H1 (cell line): ENCODE measurements at regions not wholly inside any gene's neighbourhood (a gene's known extent, or its start where the extent isn't known, plus 50 kb on each side); places are given as distances from the start of the nearest gene placed in this dataset.

Experiments used
- CBX8 ChIP-seq: fragments of 300-800, 300-1000 bp; sonication (generic); IDR thresholded peaks from 2 replicates; pipeline ENCODE4 v1.7.1; 2016; ENCODE audit warnings: low read depth, low read length, borderline replicate concordance
- EZH2 ChIP-seq: fragments of 200-600 bp; sonication (generic); IDR thresholded peaks from 2 replicates; pipeline ENCODE4 v1.7.1; 2012; ENCODE audit warnings: low read depth, mild to moderate bottlenecking, moderate library complexity, low read length, inconsistent platforms; ENCODE audit not compliant: severe bottlenecking
- GTF2F1 ChIP-seq: IDR thresholded peaks from 2 replicates; pipeline ENCODE4 v1.6.1; 2012; ENCODE audit warnings: low read depth, low read length, improper control_type of control experiment, borderline replicate concordance
- JUND ChIP-seq: IDR thresholded peaks from 2 replicates; pipeline ENCODE4 v1.6.1; 2011; ENCODE audit warnings: mild to moderate bottlenecking, improper control_type of control experiment, low read length
- KDM5A ChIP-seq: fragments of 200-600 bp; IDR thresholded peaks from 2 replicates; pipeline ENCODE4 v1.7.1; 2012; ENCODE audit warnings: mild to moderate bottlenecking, low read length, inconsistent platforms, mixed read lengths
- MAFK ChIP-seq: IDR thresholded peaks from 2 replicates; pipeline ENCODE4 v1.6.1; 2012; ENCODE audit warnings: low read depth, mild to moderate bottlenecking, improper control_type of control experiment, low read length
- NANOG ChIP-seq: IDR thresholded peaks from 2 replicates; pipeline ENCODE4 v1.6.1; 2011; ENCODE audit warnings: low read length, low read depth, mild to moderate bottlenecking, inconsistent platforms; ENCODE audit not compliant: insufficient read depth, poor library complexity, severe bottlenecking
- SIN3A ChIP-seq, 2 experiments: IDR thresholded peaks in 1 of 2; conservative IDR thresholded peaks in 1 of 2; 2 replicates each; pipeline ENCODE4 v1.6.1; 2011 to 2012; ENCODE audit warnings: low read length in 2 of 2, improper control_type of control experiment in 1 of 2, low read depth in 1 of 2, mild to moderate bottlenecking in 1 of 2
- SP2 ChIP-seq: IDR thresholded peaks from 2 replicates; pipeline ENCODE4 v1.6.1; 2012; ENCODE audit warnings: mild to moderate bottlenecking, low read length, inconsistent platforms
- TF ChIP-seq, protein P1 (sequence below), 3 experiments: IDR thresholded peaks; 1 replicate in 2 of 3; 2 replicates in 1 of 3; pipeline versions ENCODE4 v1.5.1 to v1.6.1; 2011; ENCODE audit warnings: low read length in 3 of 3, mild to moderate bottlenecking in 3 of 3, inconsistent platforms in 2 of 3, low read depth in 1 of 3, moderate library complexity in 1 of 3; ENCODE audit not compliant: insufficient read depth in 1 of 3; ENCODE audit errors: control extremely low read depth in 1 of 3
- TF ChIP-seq, protein P2 (sequence below): fragments of 300-600 bp; sonication (generic); IDR thresholded peaks from 2 replicates; pipeline ENCODE4 v1.7.1; 2012; ENCODE audit warnings: low read length, moderate library complexity, mild to moderate bottlenecking, inconsistent platforms; ENCODE audit not compliant: insufficient replicate concordance

DNA sequence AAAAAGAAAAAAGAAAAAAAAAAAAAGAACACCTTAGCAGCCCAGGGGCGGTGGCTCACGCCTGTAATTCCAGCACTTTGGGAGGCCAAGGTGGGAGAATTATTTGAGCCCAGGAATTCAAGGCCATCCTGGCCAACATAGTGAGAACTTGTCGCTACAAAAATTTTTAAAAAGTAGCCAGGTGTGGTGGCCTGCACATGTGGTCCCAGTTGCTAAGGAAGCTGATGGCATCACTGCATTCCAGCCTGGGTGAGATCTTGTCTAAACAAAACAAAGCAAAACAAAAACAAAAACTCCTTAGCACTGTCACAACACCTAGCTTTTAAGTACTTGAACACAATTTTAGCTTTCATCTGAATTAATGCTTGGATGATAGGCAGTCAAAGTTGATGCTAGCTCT lies 86.3 kb upstream of the MKLN1 start:
- TF ChIP-seq SIN3A (conservative IDR thresholded peaks at IDR 0.05 in 1 of 2, IDR thresholded peaks at IDR 0.05 in 1 of 2; ENCODE audit: low read depth in 1 of 2, low read length in 2 of 2): no peak
- TF ChIP-seq NANOG: no peak
- TF ChIP-seq, protein P1, sequence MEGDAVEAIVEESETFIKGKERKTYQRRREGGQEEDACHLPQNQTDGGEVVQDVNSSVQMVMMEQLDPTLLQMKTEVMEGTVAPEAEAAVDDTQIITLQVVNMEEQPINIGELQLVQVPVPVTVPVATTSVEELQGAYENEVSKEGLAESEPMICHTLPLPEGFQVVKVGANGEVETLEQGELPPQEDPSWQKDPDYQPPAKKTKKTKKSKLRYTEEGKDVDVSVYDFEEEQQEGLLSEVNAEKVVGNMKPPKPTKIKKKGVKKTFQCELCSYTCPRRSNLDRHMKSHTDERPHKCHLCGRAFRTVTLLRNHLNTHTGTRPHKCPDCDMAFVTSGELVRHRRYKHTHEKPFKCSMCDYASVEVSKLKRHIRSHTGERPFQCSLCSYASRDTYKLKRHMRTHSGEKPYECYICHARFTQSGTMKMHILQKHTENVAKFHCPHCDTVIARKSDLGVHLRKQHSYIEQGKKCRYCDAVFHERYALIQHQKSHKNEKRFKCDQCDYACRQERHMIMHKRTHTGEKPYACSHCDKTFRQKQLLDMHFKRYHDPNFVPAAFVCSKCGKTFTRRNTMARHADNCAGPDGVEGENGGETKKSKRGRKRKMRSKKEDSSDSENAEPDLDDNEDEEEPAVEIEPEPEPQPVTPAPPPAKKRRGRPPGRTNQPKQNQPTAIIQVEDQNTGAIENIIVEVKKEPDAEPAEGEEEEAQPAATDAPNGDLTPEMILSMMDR (IDR thresholded peaks at IDR 0.05; ENCODE audit: control extremely low read depth in 1 of 3, insufficient read depth in 1 of 3, low read depth in 1 of 3, low read length in 3 of 3): no peak
- TF ChIP-seq EZH2: no peak
- no peak for TF ChIP-seq GTF2F1
- TF ChIP-seq, protein P2, sequence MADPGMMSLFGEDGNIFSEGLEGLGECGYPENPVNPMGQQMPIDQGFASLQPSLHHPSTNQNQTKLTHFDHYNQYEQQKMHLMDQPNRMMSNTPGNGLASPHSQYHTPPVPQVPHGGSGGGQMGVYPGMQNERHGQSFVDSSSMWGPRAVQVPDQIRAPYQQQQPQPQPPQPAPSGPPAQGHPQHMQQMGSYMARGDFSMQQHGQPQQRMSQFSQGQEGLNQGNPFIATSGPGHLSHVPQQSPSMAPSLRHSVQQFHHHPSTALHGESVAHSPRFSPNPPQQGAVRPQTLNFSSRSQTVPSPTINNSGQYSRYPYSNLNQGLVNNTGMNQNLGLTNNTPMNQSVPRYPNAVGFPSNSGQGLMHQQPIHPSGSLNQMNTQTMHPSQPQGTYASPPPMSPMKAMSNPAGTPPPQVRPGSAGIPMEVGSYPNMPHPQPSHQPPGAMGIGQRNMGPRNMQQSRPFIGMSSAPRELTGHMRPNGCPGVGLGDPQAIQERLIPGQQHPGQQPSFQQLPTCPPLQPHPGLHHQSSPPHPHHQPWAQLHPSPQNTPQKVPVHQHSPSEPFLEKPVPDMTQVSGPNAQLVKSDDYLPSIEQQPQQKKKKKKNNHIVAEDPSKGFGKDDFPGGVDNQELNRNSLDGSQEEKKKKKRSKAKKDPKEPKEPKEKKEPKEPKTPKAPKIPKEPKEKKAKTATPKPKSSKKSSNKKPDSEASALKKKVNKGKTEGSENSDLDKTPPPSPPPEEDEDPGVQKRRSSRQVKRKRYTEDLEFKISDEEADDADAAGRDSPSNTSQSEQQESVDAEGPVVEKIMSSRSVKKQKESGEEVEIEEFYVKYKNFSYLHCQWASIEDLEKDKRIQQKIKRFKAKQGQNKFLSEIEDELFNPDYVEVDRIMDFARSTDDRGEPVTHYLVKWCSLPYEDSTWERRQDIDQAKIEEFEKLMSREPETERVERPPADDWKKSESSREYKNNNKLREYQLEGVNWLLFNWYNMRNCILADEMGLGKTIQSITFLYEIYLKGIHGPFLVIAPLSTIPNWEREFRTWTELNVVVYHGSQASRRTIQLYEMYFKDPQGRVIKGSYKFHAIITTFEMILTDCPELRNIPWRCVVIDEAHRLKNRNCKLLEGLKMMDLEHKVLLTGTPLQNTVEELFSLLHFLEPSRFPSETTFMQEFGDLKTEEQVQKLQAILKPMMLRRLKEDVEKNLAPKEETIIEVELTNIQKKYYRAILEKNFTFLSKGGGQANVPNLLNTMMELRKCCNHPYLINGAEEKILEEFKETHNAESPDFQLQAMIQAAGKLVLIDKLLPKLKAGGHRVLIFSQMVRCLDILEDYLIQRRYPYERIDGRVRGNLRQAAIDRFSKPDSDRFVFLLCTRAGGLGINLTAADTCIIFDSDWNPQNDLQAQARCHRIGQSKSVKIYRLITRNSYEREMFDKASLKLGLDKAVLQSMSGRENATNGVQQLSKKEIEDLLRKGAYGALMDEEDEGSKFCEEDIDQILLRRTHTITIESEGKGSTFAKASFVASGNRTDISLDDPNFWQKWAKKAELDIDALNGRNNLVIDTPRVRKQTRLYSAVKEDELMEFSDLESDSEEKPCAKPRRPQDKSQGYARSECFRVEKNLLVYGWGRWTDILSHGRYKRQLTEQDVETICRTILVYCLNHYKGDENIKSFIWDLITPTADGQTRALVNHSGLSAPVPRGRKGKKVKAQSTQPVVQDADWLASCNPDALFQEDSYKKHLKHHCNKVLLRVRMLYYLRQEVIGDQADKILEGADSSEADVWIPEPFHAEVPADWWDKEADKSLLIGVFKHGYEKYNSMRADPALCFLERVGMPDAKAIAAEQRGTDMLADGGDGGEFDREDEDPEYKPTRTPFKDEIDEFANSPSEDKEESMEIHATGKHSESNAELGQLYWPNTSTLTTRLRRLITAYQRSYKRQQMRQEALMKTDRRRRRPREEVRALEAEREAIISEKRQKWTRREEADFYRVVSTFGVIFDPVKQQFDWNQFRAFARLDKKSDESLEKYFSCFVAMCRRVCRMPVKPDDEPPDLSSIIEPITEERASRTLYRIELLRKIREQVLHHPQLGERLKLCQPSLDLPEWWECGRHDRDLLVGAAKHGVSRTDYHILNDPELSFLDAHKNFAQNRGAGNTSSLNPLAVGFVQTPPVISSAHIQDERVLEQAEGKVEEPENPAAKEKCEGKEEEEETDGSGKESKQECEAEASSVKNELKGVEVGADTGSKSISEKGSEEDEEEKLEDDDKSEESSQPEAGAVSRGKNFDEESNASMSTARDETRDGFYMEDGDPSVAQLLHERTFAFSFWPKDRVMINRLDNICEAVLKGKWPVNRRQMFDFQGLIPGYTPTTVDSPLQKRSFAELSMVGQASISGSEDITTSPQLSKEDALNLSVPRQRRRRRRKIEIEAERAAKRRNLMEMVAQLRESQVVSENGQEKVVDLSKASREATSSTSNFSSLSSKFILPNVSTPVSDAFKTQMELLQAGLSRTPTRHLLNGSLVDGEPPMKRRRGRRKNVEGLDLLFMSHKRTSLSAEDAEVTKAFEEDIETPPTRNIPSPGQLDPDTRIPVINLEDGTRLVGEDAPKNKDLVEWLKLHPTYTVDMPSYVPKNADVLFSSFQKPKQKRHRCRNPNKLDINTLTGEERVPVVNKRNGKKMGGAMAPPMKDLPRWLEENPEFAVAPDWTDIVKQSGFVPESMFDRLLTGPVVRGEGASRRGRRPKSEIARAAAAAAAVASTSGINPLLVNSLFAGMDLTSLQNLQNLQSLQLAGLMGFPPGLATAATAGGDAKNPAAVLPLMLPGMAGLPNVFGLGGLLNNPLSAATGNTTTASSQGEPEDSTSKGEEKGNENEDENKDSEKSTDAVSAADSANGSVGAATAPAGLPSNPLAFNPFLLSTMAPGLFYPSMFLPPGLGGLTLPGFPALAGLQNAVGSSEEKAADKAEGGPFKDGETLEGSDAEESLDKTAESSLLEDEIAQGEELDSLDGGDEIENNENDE: no peak
- no peak for TF ChIP-seq MAFK
- no peak for TF ChIP-seq SP2
- no peak for TF ChIP-seq JUND
- TF ChIP-seq KDM5A: no peak
- TF ChIP-seq CBX8: no peak
